NCI-H345 (cell line): ENCODE measurements at regions not wholly inside any gene's neighbourhood (a gene's known extent, or its start where the extent isn't known, plus 50 kb on each side); places are given as distances from the start of the nearest gene placed in this dataset.

Experiments used
- DNase-seq: peaks from one replicate; lab custom pipeline; 2025; lab: John Stamatoyannopoulos, UW

- no peak for DNase-seq
Measured at GRCh38 chr7:13035233-13035632, 347.8 kb downstream of the ARL4A start.

GRCh38 chr7:13036256-13036780 lies 348.9 kb downstream of the ARL4A start:
- no peak for DNase-seq

- no peak for DNase-seq
Measured at GRCh38 chr7:13037216-13037615, 349.8 kb downstream of the ARL4A start.

- no peak for DNase-seq
Measured at GRCh38 chr7:13041368-13041988, 354.0 kb downstream of the ARL4A start.

- no peak for DNase-seq
Measured at GRCh38 chr7:13042605-13043236, 355.3 kb downstream of the ARL4A start.

- no peak for DNase-seq
Measured at GRCh38 chr7:13044309-13044708, 356.9 kb downstream of the ARL4A start.

- no peak for DNase-seq
Measured at GRCh38 chr7:13047061-13047460, 359.6 kb downstream of the ARL4A start.

- DNase-seq = no peak
Measured at GRCh38 chr7:13049946-13050345, 362.5 kb downstream of the ARL4A start.

- DNase-seq = no peak
Measured at GRCh38 chr7:13050703-13051102, 363.3 kb downstream of the ARL4A start.

GRCh38 chr7:13055732-13056368 lies 368.4 kb downstream of the ARL4A start:
- DNase-seq = no peak

- no peak for DNase-seq
Measured at GRCh38 chr7:13057462-13058200, 370.2 kb downstream of the ARL4A start.

- DNase-seq = no peak
Measured at GRCh38 chr7:13060173-13060572, 372.7 kb downstream of the ARL4A start.

- no peak for DNase-seq
Measured at GRCh38 chr7:13061115-13061514, 373.7 kb downstream of the ARL4A start.

- DNase-seq = no peak
Measured at GRCh38 chr7:13062631-13063030, 375.2 kb downstream of the ARL4A start.

GRCh38 chr7:13067036-13067435 lies 379.6 kb downstream of the ARL4A start:
- peak; percentile 8 for DNase-seq

- no peak for DNase-seq
Measured at GRCh38 chr7:13068032-13068431, 380.6 kb downstream of the ARL4A start.

GRCh38 chr7:13069841-13070240 lies 382.4 kb downstream of the ARL4A start:
- DNase-seq = no peak

GRCh38 chr7:13072014-13072413 lies 384.6 kb downstream of the ARL4A start:
- no peak for DNase-seq

- DNase-seq = no peak
Measured at GRCh38 chr7:13077466-13077865, 390.0 kb downstream of the ARL4A start.

- DNase-seq = no peak
Measured at GRCh38 chr7:13078105-13078504, 390.7 kb downstream of the ARL4A start.

- no peak for DNase-seq
Measured at GRCh38 chr7:13090959-13091358, 403.5 kb downstream of the ARL4A start.

- DNase-seq = no peak
Measured at GRCh38 chr7:13091974-13092707, 404.7 kb downstream of the ARL4A start.
